ENCODE measurements at regions not wholly inside any gene's neighbourhood (a gene's known extent, or its start where the extent isn't known, plus 50 kb on each side); places are given as distances from the start of the nearest gene placed in this dataset.

GRCh38 chr9:79913867-79914266 lies 342.1 kb downstream of the TLE4 start:
- TF ChIP-seq, protein P1, sequence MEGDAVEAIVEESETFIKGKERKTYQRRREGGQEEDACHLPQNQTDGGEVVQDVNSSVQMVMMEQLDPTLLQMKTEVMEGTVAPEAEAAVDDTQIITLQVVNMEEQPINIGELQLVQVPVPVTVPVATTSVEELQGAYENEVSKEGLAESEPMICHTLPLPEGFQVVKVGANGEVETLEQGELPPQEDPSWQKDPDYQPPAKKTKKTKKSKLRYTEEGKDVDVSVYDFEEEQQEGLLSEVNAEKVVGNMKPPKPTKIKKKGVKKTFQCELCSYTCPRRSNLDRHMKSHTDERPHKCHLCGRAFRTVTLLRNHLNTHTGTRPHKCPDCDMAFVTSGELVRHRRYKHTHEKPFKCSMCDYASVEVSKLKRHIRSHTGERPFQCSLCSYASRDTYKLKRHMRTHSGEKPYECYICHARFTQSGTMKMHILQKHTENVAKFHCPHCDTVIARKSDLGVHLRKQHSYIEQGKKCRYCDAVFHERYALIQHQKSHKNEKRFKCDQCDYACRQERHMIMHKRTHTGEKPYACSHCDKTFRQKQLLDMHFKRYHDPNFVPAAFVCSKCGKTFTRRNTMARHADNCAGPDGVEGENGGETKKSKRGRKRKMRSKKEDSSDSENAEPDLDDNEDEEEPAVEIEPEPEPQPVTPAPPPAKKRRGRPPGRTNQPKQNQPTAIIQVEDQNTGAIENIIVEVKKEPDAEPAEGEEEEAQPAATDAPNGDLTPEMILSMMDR (IDR thresholded peaks at IDR 0.05 in 2 of 3, conservative IDR thresholded peaks at IDR 0.05 in 1 of 3; ENCODE audit: control insufficient read depth in 2 of 3, extremely low read depth in 1 of 3, insufficient read depth in 1 of 3, low read depth in 3 of 3, low read length in 3 of 3), result no peak
- no peak for TF ChIP-seq MEF2A (IDR thresholded peaks at IDR 0.05; ENCODE audit: insufficient read depth, low read depth, low read length)
- no peak for TF ChIP-seq EP300 (IDR thresholded peaks at IDR 0.05; ENCODE audit: borderline replicate concordance in 1 of 2, control insufficient read depth in 1 of 2, low read depth in 2 of 2, low read length in 2 of 2)
- TF ChIP-seq, protein P2, sequence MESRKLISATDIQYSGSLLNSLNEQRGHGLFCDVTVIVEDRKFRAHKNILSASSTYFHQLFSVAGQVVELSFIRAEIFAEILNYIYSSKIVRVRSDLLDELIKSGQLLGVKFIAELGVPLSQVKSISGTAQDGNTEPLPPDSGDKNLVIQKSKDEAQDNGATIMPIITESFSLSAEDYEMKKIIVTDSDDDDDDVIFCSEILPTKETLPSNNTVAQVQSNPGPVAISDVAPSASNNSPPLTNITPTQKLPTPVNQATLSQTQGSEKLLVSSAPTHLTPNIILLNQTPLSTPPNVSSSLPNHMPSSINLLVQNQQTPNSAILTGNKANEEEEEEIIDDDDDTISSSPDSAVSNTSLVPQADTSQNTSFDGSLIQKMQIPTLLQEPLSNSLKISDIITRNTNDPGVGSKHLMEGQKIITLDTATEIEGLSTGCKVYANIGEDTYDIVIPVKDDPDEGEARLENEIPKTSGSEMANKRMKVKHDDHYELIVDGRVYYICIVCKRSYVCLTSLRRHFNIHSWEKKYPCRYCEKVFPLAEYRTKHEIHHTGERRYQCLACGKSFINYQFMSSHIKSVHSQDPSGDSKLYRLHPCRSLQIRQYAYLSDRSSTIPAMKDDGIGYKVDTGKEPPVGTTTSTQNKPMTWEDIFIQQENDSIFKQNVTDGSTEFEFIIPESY (IDR thresholded peaks at IDR 0.05), result no peak
- no peak for TF ChIP-seq MYC (IDR thresholded peaks at IDR 0.05; ENCODE audit: insufficient read depth, insufficient read length, insufficient replicate concordance, low read length, severe bottlenecking)
- TF ChIP-seq RFX5 (IDR thresholded peaks at IDR 0.05; ENCODE audit: low read depth, low read length), result no peak

Data from GM12878 (cell line).